ENCODE measurements at regions not wholly inside any gene's neighbourhood (a gene's known extent, or its start where the extent isn't known, plus 50 kb on each side); places are given as distances from the start of the nearest gene placed in this dataset.

GRCh38 chr1:63135174-63135512 lies 187.2 kb upstream of the FOXD3 start:
- Histone ChIP-seq H3K36me3 (ENCODE audit: insufficient read depth) (no peaks in the 10 kb centered on the region), H3K9me2 (ENCODE audit: insufficient read depth) (no peaks in the 10 kb centered on the region), H3K4me1 (ENCODE audit: insufficient read depth) (no peaks in the 10 kb centered on the region), H2AFZ (peak overlapping the region; percentile 14; the same call in 1 of the 2 replicates), H3K27ac (ENCODE audit: low read depth) (no peak overlapping the region), H4K20me1 (replicated peaks; ENCODE audit: insufficient read depth) (no peaks in the 10 kb centered on the region), H3K27me3 (ENCODE audit: insufficient read depth) (no peaks in the 10 kb centered on the region), H3K4me2 (no peak overlapping the region), H3F3A (replicated peaks; ENCODE audit: low read depth) (no peaks in the 10 kb centered on the region), H3K79me2 (replicated peaks; ENCODE audit: insufficient read depth) (no peaks in the 10 kb centered on the region), H3K4me3 (no peak overlapping the region)
- H3K27me3 Mint-ChIP-seq (ENCODE audit: insufficient read depth, low read depth, poor library complexity) = peaks cover 2% of the 10 kb centered on the region
- ATAC-seq = no peak
- TF ChIP-seq ZNF462 (CRISPR knock-in tag; IDR thresholded peaks at IDR 0.05) (no peak), CREB1 (CRISPR knock-in tag; IDR thresholded peaks at IDR 0.05; ENCODE audit: low read depth) (no peak), CTCF (conservative IDR thresholded peaks at IDR 0.05; ENCODE audit: low read depth in 2 of 2) (no peak), JUNB (IDR thresholded peaks at IDR 0.05; ENCODE audit: unreplicated experiment) (no peak), EZH2 (IDR thresholded peaks at IDR 0.05; ENCODE audit: low read depth, unreplicated experiment) (no peak), STAT1 (IDR thresholded peaks at IDR 0.05; ENCODE audit: unreplicated experiment) (no peak), POLR2AphosphoS5 (IDR thresholded peaks at IDR 0.05; ENCODE audit: low read depth) (no peak)
- DNase-seq (ENCODE audit: low spot score) = no peak
- peaks cover 5% of the 10 kb centered on the region; the same call in 2 of the 3 replicates for H3K4me1 Mint-ChIP-seq
- H3K4me3 Mint-ChIP-seq = no peak overlapping the region
- H3K36me3 Mint-ChIP-seq (ENCODE audit: low read depth) = no peaks in the 10 kb centered on the region
- H3K9me3 Mint-ChIP-seq = no peaks in the 10 kb centered on the region
- no peak overlapping the region for H3K27ac Mint-ChIP-seq
